Panc1 (cell line): ENCODE measurements at regions not wholly inside any gene's neighbourhood (a gene's known extent, or its start where the extent isn't known, plus 50 kb on each side); places are given as distances from the start of the nearest gene placed in this dataset.

ENCODE experiments used
- ATAC-seq: fragments of 200-7000 bp; cut with Tn5 transposase; 2 replicates; pipeline ENCODE4 v1.9.1; 2020; ENCODE audit warnings: mild to moderate bottlenecking, moderate library complexity
- BruUV-seq: library from RNA; stranded (reverse); fragments of 400-500 nt; replicated peaks from 2 replicates; lab custom pipeline; 2021; lab: Mats Ljungman, UMichigan
- CTCF ChIA-PET: fragments of 300-600 bp; sonication (Branson Sonifier 250); formaldehyde crosslinking; loops from one replicate; lab custom pipeline; 2022; ENCODE audit warnings: antibody characterized with exemption; lab: Charles Lee
- POLR2A ChIA-PET: fragments of 300-600 bp; sonication (Branson Sonifier 250); formaldehyde crosslinking; loops from one replicate; lab custom pipeline; 2022; ENCODE audit warnings: antibody characterized with exemption; lab: Charles Lee
- DNase-seq: peaks from one replicate; pipeline ENCODE4 v3.0.0-alpha.2; 2010; ENCODE audit warnings: low read depth, low spot score
- H3K27ac ChIP-seq: 2 replicates; pipeline ENCODE4 v1.5.1; 2011; ENCODE audit warnings: mild to moderate bottlenecking, low read length, inconsistent platforms
- H3K27me3 ChIP-seq: fragments of 200-500 bp; sonication (Bioruptor generic); 2 replicates; pipeline ENCODE4 v1.6.0; 2014; ENCODE audit warnings: low read length, inconsistent platforms; ENCODE audit not compliant: control insufficient read depth, insufficient read depth
- H3K36me3 ChIP-seq: fragments of 200-500 bp; sonication (Bioruptor generic); 2 replicates; pipeline ENCODE4 v1.5.1; 2014; ENCODE audit warnings: inconsistent platforms, mild to moderate bottlenecking, low read length, moderate library complexity; ENCODE audit not compliant: control insufficient read depth, insufficient read depth
- H3K4me1 ChIP-seq: 2 replicates; pipeline ENCODE4 v1.5.1; 2011; ENCODE audit warnings: inconsistent platforms, mild to moderate bottlenecking, low read length, moderate library complexity; ENCODE audit not compliant: control insufficient read depth, insufficient read depth
- H3K4me3 ChIP-seq, 2 experiments: 2 replicates each; pipeline ENCODE4 v1.5.1; 2011 to 2012; ENCODE audit warnings: low read depth in 2 of 2, low read length in 2 of 2, mild to moderate bottlenecking in 2 of 2, inconsistent platforms in 1 of 2, moderate library complexity in 1 of 2
- H3K9me3 ChIP-seq: fragments of 200-500 bp; sonication (Bioruptor generic); 2 replicates; pipeline ENCODE4 v1.5.1; 2014; ENCODE audit warnings: low read depth, mild to moderate bottlenecking, inconsistent platforms, low read length, moderate library complexity; ENCODE audit not compliant: control insufficient read depth, insufficient read depth
- CTCF ChIP-seq: fragments of 450-650 bp; IDR thresholded peaks from 2 replicates; pipeline ENCODE4 v1.5.1; 2017; ENCODE audit warnings: mild to moderate bottlenecking
- POLR2AphosphoS5 ChIP-seq: IDR thresholded peaks from 2 replicates; pipeline ENCODE4 v1.6.1; 2012; ENCODE audit warnings: mild to moderate bottlenecking, low read depth, low read length, moderate library complexity
- REST ChIP-seq, 2 experiments: IDR thresholded peaks; 2 replicates each; pipeline ENCODE4 v1.6.1; 2011 to 2012; ENCODE audit warnings: low read depth in 2 of 2, control low read depth in 1 of 2, low read length in 1 of 2, mild to moderate bottlenecking in 1 of 2, moderate library complexity in 1 of 2; ENCODE audit not compliant: insufficient read depth in 1 of 2
- SIN3A ChIP-seq: IDR thresholded peaks from 2 replicates; pipeline ENCODE4 v1.6.1; 2012; ENCODE audit warnings: low read depth, mild to moderate bottlenecking, low read length, moderate library complexity, borderline replicate concordance; ENCODE audit not compliant: insufficient read depth
- TCF7L2 ChIP-seq: IDR thresholded peaks from 2 replicates; pipeline ENCODE4 v1.6.1; 2011; ENCODE audit warnings: mild to moderate bottlenecking, low read depth, low read length, inconsistent platforms
- in situ Hi-C: cut with HindIII; loops from 2 replicates; pipeline ENCODE4 v1.10.0; 2016; ENCODE audit warnings: low sequenced_read_pairs, low pct_unique_long_range_greater_than_20kb
- intact Hi-C: fragments of 100-400 bp; cut with micrococcal nuclease; formaldehyde crosslinking; loops from one replicate; pipeline ENCODE4 v1.10.0; 2022; ENCODE audit not compliant: unreplicated experiment

GRCh38 chr4:104971462-104971861 is 175.2 kb upstream of the TET2 start:
- Histone ChIP-seq H3K36me3 (no peaks in the 10 kb centered on the region), H3K4me3 (no peak overlapping the region), H3K27ac (no peak overlapping the region), H3K27me3 (no peaks in the 10 kb centered on the region), H3K9me3 (no peaks in the 10 kb centered on the region), H3K4me1 (no peaks in the 10 kb centered on the region)
- CTCF ChIA-PET: no interaction called here
- no TSS peak for BruUV-seq
- TF ChIP-seq REST (IDR thresholded peaks at IDR 0.05; ENCODE audit: insufficient read depth in 1 of 2, low read depth in 2 of 2, low read length in 1 of 2) (no peak), TCF7L2 (no peak), POLR2AphosphoS5 (no peak), CTCF (no peak), SIN3A (no peak)
- in situ Hi-C loops: no loop called here
- ATAC-seq (no peak), DNase-seq (no peak)
- intact Hi-C loops: no loop called here
- POLR2A ChIA-PET: no interaction called here

- intact Hi-C loops (no loop called here), in situ Hi-C loops (no loop called here)
- Histone ChIP-seq H3K36me3 (no peaks in the 10 kb centered on the region), H3K4me1 (no peaks in the 10 kb centered on the region), H3K9me3 (no peaks in the 10 kb centered on the region), H3K4me3 (no peak overlapping the region), H3K27me3 (no peaks in the 10 kb centered on the region), H3K27ac (no peak overlapping the region)
- ATAC-seq: no peak
- DNase-seq: no peak
- no TSS peak for BruUV-seq
- ChIA-PET CTCF (no interaction called here), POLR2A (no interaction called here)
- TF ChIP-seq CTCF (no peak), SIN3A (no peak), REST (IDR thresholded peaks at IDR 0.05; ENCODE audit: insufficient read depth in 1 of 2, low read depth in 2 of 2, low read length in 1 of 2) (no peak), POLR2AphosphoS5 (no peak), TCF7L2 (no peak)
Measured at GRCh38 chr4:104973708-104974107, 173.0 kb upstream of the TET2 start.
